HG03045 (cell line): ENCODE measurements at regions not wholly inside any gene's neighbourhood (a gene's known extent, or its start where the extent isn't known, plus 50 kb on each side); places are given as distances from the start of the nearest gene placed in this dataset.

Experiments
- ATAC-seq: cut with Tn5 transposase; IDR thresholded peaks from one replicate; pipeline ENCODE4 v1.9.1; 2021; ENCODE audit warnings: mild to moderate bottlenecking, moderate library complexity; ENCODE audit not compliant: unreplicated experiment

DNA sequence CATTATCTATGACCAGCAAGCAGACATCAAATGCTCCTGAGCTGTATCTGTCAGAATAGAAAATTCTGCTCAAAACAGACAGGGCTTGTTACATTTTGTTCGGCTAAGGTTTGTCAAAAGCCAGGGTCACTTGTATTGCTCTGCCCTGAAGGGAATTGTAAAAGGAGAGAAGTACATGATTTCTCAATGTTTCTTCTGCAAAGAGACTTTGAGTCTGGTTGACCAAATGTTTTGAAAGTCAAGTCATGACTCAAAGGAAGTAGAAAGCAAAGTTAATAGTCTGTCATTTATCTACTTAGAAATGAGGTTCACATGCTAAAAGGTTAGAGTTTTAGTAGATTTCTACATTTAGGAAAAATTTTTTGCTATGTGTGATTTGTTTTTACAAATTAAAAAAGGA is 1624.1 kb upstream of the ZEB2 start:
- ATAC-seq, result no peak

DNA sequence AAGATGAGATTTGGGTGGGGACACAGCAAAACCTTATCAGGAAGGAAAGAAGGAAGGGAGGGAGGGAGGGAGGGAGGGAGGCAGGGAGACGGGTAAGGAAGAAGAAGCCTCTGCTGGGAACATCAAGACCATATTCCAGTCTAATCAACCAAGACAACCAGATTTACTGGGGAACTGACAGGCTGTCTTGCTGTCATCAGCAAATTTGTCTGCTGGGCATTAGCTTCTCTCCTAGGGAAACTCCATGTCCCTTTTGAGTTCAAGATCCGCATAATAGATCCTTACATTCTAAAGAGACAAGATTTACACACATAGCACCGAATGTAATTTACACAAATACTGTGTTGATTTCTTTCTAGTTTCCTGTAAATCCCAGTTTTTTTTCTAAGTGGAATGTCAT is 1618.9 kb upstream of the ZEB2 start:
- no peak for ATAC-seq

DNA sequence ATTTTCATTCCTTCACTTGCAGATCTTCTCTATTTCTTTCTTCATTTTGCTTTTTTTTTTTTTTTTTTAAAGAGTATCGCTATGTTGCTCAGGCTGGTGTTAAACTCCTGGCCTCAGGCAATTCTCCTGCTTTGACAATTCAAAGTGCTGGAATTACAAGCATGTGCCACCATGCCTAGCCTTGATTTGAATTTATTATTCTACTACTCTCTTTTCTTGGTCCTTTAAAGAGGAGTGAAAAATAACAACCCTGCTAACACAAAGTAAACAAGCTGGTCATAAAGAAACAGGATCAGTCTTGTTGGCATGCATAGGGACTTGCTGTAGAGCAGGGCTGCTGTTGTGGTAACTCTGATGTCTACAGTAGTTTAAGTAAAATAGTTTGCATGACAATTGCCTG is 1615.3 kb upstream of the ZEB2 start:
- ATAC-seq, result no peak

DNA sequence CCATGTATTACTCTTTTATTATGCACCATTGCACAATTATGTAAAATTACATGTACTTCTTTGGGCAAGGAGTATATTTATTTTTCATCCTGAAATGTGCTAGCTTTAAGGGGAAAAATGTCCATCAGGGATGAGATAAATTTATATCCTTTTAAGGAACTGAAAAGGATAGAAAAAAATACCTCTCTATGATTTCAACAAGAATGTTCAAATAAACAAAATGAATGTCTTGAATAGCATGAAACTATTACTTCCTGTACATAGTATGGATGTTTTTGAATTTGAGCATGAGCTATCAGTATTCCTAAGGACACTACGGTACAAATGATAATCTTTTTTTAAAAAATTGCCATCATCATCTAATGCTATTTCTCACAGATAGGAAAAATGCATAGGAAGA is 1611.9 kb upstream of the ZEB2 start:
- no peak for ATAC-seq

DNA sequence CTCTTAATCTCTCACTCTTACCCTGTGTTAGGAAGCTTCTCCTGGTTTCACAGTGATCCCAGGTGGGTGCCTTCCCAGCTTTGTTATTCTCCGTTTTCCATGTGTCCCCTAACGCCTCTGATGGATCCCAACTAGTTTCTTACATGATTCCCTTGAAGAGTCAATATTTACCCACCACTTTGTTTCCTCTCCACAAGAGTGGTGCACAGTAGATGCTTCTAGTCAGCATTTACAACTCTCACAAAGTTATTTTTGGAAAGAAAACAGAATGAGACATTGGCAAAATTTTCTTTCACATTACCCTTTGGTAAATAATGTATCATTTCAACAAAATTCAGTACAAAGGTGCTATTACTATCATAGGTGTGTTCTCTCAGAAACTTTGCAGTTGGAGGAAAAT is 1611.1 kb upstream of the ZEB2 start:
- ATAC-seq, result no peak

DNA sequence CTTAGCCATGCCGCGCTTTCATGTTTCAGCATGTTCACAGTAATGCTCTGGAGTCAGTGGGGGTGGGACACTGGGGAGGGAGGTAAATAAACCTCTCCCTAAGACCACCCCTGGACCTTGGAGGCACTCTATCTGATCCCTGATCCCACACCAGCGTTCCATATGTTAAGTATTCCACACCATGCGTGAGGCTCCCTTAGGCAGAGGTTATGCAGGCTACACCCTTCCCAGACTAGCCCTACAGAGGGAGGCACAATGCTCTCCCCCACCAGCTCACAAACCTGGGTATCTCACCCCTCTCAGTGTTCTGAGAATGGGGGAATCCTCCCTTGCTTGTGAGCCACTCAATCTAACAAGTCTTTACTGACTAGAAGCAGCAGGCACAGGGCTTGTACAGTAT is 1610.4 kb upstream of the ZEB2 start:
- ATAC-seq, result no peak

DNA sequence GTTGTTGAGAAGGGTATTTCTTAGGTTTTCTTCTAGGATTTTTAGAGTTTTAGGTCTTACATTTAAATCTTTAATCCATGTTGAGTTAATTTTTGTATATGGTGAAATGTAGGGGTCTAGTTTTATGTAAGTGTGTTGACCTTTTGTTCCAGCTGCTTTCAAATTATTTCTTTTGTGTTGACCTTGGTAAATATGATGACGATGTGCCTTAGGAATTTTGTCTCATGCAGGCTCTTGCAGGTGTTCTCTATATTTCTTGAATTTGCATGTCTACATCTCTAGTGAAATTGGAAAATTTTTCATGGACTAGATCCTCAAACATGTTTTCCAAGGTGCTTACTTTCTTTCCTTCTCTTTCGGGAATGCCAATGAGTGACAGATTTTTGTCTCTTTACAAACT is 1609.3 kb upstream of the ZEB2 start:
- no peak for ATAC-seq

DNA sequence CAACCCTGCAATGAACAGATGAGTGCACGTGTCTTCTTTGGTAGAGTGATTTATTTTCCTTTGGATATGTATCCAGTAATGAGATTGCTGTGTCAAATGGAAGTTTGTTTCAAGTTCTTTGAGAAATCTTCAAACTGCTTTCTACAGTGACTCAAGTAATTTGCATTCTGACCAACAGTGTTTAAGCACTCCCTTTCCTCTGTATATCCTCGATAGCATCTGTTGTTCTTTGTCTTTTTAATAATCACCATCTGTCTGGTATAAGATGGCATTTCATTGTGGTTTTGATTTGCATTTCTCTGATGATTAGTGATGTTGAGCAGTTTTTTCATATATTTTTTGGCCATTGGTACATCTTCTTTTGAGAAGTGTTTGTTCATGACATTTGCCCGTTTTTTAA is 1608.3 kb upstream of the ZEB2 start:
- no peak for ATAC-seq

DNA sequence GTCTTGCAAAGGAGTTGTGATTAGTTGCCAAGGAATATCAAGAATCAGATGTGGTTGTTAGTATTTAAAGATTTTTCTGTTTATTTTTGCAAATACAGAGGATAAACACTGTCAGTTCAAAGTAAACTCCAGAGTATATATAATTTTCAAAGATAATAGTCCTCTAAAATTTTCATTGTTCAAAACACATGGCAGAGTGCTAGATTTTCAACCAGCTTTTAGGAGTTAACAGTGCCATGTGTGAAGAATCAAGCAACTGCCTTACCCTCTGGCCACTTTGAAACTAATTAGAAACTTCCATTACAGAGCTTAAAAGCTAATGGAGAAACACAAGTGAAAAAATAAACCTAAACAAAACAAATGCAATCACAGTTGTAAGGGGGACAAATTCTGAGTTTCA is 1605.6 kb upstream of the ZEB2 start:
- no peak for ATAC-seq

DNA sequence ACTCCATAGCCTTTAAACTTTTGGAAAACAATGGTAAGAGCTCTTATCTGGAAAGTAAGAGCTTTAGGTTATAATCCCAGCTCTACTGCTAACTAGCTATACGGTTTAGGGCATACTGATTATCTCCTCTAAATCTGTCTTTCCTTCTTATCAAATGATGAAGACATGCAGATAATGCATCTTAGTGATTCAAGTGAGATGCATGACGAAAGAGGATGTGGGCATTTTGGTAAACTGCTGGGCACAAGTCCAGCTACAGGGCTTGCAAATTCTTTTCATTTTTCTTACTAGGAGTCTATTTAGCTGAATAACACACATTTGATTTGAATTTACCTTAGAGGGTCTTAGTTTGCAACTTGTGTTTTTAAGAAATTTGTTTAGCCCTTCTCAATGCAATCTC is 1604.8 kb upstream of the ZEB2 start:
- no peak for ATAC-seq

DNA sequence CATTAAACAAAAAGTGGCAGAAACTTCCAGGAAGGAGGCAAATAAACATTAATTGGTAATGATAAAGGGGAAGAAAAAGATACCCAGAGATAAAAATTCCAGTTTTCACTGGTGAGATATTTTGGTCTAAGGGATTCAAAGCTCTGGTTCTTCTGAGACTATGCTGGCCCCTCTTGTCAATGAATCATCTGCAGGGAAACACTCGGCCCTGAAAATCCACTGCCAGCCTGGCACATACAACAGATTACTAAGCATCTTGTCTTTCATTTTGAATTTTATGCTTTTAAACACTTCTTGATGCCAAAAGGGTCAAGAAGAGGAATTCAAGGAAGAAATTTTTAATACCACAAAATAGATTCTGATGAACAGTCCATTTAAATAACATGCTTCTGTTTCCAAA is 1603.8 kb upstream of the ZEB2 start:
- no peak for ATAC-seq

DNA sequence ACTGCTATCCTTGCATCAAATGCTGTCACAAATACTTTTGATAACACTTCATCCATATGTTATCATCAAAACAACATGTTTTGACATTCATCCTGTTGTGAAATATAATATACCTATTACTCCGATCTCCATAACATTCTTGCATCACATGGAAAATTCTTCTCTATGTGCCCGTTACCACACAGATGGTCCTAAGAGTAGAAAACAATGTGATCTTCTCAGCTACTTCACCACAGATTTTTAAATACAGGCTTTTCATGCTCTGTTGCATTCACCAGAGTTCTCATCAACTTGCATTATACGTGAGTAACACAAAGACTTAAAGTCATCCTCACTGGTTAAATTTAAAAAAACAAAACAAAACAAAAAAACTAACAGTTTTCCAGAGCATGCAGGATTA is 1603.3 kb upstream of the ZEB2 start:
- ATAC-seq, result no peak

DNA sequence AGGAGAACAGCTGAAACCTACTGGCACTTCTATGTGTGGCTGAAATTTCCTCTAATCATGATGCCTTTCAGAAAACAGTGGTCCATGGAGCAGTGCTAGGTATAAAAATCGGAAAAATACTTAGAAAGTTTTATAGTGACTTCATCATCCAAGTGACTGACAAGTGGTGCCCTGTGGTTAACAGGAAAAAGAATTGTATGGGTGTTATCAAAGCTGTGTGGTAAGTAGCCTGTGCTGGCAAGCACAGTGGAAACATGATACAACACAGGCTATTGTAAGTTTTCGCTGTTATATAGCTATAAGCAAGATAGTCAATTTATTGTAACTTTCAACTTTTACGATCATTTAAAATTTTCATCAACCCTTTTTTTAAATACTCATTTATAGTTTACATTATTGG is 1599.7 kb upstream of the ZEB2 start:
- ATAC-seq, result no peak

DNA sequence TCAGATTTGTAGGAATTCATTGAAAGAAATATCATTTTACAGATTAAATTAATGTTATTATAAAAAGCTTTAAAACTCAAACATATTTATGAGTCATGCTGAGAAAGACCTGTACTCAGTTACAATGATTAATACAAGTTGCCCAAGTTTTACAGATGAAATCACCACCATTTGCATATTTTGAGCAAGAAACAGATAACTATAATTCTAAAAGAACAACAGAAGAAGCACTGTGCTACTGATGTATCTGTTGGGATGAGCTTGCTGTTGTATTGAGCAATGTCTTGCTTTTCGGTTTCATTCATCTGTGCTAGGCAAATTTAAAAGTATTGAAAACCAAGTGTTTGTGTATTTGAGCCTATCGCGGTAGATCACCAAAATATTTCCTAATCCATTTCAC is 1589.1 kb upstream of the ZEB2 start:
- no peak for ATAC-seq

DNA sequence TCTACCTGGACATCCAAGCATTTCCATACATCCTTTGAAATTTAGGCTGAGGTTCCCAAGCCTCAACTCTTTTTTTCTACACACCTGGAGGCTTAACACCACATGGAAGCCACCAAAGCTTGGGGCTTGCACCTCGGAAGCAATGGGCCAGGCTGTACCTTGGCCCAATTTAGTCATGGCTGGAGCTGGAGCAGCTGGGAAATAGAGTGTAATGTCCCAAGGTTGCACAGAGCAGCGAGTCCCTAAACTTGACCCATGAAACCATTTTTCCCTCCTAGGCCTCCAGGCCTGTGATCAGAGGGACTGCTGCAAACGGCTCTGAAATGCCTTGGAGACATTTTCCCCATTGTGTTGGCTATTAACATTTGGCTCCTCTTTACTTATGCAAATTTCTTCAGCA is 1574.3 kb upstream of the ZEB2 start:
- ATAC-seq, result no peak

DNA sequence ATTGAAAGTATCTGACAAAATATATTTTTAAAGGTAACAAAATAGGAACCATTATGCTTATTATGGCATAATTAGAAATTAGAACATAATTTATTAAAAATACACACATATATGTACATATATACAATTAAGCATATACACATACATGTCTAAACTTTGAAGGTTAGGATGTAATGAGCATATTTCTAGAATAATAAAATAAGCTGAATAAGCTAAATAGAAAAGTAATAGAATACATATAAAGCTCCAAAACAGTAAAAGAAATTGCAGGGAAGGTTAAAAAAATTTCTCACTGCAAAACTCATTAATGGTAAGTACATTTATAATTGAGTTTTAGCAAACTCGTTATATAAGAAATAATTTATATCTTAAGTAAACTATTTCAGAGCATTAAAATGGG is 1561.5 kb upstream of the ZEB2 start:
- no peak for ATAC-seq

DNA sequence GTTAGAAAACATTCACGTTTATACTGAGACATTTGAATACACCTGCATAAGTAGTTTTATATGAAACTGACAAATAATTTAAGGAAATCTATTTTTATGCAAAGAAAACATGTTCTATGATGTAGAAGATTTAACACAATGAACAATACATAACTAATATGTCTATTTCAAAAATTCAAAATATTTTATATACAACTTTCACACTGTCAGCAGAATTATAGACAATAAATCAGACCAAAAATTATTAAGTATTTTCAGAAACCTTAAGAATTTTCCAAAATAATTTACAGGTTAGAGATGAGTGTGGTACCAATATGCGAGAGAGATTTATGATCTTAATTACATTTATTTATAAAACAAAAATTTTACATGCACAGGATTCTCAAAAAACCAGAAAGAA is 1561.0 kb upstream of the ZEB2 start:
- ATAC-seq, result no peak

DNA sequence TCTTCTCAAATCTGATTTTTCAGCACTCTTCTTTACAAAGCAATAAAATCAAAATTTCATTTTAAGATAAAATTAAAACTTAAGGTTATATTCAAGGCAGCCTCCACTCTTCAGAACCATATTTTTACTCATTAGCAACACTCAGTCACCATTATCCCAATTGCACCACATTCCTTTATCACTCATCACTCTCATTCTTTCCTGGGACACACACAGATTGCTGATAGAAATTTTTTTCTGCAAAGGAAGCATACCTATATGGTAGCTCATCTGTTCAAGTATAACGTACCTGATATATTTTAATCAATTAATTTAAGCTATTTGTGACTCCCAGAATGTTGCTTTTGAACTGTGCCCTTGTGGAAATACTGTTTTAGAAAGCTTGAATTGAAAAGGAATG is 1559.3 kb upstream of the ZEB2 start:
- no peak for ATAC-seq

DNA sequence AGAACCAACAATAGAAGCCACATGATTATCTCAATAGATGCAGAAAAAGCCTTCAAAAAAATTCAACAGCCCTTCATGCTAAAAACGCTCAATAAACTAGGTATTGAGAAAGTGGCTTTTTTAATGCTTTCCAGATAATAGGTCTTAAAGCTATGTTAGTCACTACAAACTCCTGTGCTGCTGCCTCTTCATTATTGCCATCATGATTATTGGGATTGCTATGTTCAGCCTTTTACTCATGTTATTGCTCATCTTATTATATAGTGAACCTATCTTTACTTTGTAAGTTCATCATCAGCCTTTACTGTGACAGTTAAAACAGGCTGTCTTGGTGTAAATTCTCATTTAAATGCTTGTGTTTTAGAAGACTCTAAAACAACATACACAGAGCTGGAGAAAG is 1557.2 kb upstream of the ZEB2 start:
- no peak for ATAC-seq

DNA sequence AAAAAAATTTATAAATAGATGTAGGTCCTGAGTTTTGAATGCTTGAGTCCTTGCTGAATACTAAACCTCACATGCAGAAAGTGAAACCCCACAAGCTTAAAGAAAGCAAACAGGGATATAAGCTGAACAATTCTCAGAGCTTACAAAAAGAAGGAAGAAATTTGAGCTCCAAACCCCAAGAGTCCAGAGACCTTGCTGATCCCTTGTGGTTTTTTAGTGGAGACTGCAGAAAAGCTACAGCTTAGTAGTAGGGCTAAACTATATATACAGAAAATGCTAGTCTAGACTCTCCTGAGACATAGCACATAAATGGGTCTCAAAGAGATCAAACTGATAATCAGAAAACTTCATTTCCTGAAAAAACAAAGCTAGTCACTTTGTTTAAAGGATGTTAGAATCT is 1548.1 kb upstream of the ZEB2 start:
- ATAC-seq, result no peak

DNA sequence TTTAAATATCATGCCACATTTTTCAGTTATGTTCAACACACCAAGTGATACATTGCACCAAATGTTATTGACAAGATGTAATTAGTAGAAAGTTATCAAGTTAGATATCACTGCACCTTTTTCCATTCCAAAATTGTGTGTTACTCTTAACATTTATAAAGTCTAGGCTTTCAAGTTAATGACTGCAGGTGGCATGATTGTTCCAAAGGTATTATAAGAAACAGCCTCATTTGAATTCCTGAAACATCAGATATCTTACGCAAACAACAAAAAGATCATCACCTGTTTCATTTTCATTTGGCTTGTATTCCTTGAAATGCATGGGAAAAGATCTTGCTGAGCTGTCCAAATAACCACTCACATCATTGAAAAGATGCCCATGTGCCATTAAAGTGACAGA is 1528.2 kb upstream of the ZEB2 start:
- no peak for ATAC-seq

DNA sequence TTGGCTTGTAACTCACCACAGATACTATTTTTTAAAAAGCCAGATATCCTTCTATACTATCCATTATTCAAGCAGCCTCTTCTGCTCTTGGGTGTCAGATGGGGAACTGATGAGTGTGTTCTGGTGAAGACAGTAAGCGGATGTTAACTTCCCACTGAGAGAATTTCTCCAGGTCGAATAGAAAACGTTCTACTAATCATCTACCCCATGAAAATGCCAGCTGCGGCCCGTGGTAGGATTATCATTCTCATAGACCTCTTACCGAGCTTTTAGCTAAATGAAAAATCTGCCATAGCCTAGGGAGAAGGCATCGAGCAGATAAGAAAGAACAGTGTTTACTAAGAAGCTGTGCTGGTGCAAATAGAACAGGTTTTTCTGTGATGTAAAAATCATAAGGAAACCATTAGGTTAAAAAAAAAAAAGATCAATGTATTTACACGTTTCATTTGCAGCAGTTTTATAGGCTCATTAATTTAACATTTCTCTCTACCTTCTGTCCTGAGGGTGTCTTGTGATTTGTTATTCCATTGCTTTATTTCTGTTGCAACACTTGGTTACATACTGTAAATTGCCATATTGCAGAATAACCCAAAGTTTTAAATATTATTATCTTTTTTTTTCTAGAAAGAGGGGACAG is 1521.5 kb upstream of the ZEB2 start:
- ATAC-seq, result no peak

DNA sequence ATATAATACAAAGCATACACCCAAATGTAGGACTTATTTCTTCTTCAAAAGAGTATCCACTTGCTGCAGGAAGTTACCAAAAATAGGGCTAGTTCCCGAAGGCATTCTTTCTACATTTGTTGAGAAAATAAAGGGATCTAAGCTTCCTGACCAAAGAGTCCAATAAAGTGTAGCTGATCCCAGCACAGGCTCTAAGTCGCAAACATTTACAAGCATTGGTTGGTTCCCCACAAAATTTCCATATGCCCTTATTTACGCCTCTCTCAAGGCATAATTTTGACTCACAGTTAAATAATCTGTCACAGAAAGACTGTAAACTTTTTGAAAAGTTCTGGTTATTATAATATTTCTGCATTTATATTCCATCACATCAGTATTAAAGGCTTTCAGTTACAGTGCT is 1520.1 kb upstream of the ZEB2 start:
- ATAC-seq, result no peak

DNA sequence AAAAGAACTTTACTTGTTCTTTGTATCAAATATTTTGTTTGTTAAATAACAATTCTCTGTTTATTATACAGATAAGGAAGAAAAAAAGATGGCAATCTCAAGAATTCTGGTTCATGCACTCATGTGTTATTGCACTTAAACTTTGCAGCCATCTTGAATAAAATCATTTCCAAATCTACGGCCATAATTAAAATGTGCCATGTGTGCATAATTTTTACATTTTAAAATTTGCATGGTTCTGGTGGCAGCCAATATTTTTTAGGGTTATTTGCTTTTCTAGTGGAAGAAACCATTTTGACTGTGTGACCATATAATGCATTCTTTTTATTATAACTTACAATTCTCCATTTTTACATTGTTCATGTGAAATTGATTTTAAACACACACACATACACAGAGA is 1518.1 kb upstream of the ZEB2 start:
- no peak for ATAC-seq
